GM18517 (cell line): ENCODE measurements at regions not wholly inside any gene's neighbourhood (a gene's known extent, or its start where the extent isn't known, plus 50 kb on each side); places are given as distances from the start of the nearest gene placed in this dataset.

Experiments used
- ATAC-seq: cut with Tn5 transposase; IDR thresholded peaks from one replicate; pipeline ENCODE4 v1.9.1; 2021; ENCODE audit warnings: mild to moderate bottlenecking, moderate library complexity; ENCODE audit not compliant: unreplicated experiment

DNA sequence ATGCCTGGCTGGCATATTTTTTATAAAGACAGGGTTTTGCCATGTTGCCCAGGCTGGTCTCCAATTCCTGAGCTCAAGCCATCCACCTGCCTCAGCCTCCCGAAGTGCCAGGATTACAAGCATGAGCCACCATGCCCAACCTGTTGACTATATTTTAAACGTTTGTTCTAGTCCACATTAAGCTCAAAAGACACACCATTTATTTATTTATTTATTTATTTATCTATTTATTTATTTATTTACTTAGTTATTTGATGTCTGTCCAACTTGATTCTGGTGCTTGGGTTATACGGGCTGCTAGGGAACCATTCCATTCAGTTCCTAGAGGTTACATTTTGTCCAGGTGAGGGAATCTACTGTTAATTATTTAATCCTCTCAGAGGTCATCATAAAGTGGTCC lies 98.1 kb upstream of the ADGRL4 start:
- no peak for ATAC-seq

DNA sequence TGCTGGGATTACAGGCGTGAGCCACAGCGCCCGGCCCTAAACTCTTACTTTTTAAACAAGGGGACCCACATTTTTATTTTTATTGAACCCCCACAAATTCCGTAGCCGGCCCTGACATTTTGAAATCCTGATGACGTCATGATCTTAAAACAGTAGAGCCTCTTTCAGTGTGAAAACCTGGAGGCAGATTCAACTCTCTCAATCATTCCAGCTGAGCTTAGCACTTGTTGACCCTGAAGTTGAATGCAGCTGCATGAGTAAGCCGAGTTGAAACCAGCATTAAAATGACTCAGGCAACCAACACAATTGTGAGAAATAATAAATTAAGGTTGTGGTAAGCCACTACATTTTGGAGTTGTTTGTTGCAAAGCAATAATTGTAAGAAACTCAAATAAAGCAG lies 93.9 kb upstream of the ADGRL4 start:
- ATAC-seq = no peak

DNA sequence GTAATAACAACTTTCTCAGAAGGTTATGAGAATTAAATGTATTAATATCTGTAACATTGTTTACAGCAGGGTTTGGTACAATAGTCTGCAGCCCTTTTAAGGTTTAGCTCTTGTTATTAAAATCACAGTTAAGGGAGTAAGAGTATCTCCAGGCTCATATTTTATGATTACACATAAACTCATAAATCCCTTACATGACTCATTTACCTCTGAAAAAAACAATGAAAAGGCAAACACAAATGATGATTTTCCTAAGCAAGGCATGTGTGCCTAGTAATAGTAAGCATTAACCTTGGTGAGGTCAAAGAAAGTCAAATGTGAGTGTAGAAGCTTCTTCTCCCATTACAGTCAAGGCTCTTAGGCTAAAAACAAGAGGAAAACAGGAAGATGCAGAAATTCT lies 84.5 kb upstream of the ADGRL4 start:
- ATAC-seq = no peak

DNA sequence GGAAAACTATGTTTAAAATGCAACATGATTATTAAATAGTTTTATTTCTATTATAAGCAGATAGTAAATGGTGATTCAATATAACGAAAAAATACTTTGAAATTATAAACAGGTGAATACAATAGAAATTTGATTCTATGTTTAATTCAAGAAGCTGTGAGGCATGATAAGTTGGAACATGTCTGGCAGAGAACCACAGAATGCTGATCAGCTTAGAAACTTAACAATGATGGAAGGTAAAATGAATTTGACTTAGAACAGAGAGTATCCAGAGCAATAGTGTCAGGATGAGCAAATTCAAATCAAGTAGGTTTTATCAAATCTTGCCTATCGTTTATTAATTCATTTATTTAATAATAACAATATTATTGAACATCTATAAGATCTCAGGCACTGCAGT lies 83.4 kb upstream of the ADGRL4 start:
- ATAC-seq = no peak

DNA sequence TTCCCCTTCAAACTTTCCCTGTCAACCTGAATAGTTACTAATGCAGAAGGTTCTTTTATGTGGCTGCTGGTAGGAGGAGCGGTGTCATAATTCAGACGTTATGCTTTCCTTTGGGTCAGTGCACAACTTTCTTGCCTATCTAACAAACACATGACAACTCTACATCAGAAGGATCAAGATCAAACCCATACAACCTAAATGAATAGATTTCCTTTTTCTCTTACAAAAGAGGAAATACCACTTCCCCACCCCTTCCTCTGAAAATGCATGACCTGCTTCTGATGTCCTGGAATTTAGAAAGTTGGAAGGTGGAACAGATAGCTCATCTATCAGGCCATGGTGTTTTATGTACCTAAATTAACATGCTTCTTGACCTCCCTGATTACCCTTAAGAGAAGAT lies 75.7 kb upstream of the ADGRL4 start:
- no peak for ATAC-seq

DNA sequence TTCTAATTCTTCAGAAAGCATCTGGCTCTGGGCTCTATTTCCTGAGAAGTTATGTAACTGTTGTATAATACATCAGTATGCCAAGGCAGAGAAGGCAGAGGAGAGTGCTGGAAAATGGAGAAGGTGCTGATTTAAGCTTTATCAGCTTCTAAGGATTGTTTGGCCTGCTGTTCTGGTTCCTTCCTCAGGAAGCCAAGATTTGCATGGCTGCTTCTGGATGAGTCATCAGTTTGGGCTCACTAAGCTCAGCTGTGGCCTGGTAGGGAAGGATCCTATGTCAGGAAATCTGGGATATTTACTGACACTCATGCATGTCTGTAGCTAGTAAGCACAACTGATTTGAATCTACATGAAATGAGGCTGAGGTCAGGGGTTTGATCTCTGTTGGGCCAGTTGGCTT lies 73.2 kb upstream of the ADGRL4 start:
- ATAC-seq = no peak

DNA sequence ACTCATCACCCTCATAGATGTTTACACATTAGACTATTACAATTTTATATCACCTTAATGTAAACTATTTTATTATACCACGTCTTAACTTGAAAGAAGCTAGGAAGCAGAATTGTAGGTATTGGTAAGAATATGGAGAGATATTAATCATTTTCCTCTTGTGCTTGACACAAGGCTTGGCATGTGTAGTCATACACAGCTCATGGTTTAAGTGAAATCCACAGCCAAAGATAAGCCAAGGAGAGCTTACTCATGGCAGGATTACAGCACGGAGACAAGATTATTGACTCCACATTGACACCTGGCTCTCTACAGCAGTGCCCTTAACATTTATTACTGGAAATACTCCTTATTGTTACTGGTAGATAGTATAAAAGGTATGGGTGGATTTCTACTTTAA lies 68.4 kb upstream of the ADGRL4 start:
- ATAC-seq = no peak

DNA sequence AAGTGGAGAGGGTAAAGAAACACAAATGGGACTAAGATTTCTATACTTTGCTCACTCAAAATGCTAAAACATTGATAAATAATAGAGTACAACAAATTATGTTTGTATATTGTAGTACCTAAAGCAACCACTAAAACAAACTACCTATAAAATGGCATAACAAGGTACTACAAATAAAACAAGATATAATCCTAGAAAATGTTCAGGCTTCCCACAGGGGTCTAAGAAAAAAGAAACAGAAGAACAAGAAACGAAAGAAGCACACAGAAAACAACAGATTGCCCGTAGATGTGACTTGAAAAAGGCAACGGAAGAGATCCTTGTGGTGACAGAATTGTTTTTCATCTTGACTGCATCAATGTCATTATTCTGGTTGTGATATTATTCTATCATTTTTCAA lies 63.3 kb upstream of the ADGRL4 start:
- ATAC-seq = no peak

DNA sequence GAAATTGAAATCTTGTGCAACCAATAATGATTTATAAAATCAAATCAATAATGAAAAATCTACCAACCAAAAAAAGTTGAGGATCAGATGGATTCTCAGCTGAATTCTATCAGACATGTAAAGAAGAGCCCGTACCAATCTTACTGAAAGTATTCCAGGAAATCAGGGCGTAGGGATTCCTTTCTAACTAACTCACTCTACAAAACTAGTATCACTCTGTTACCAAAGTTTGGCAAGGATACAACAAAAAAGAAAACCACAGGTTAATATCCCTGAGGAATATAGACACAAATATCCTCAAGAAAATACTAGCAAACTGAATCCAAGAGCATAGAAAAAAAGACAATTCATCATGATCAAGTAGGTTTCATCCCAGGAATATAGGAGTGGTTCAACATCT lies 52.8 kb upstream of the ADGRL4 start:
- ATAC-seq = no peak
